Small intestine (tissue), 7 donors: ENCODE measurements at regions not wholly inside any gene's neighbourhood (a gene's known extent, or its start where the extent isn't known, plus 50 kb on each side); places are given as distances from the start of the nearest gene placed in this dataset.

Experiments
- DNase-seq, 2 donors: peaks; one replicate each; pipeline versions ENCODE4 v3.0.0 to v3.0.0-alpha.2; 2013
- FAIRE-seq: peaks from 2 replicates; lab custom pipeline; 2012; peaks lifted over from hg19 to GRCh38; lab: Jason Lieb, UNC
- H3K27ac ChIP-seq, 3 donors: one replicate each; pipeline ENCODE4 v1.5.1; 2013; ENCODE audit warnings: low read length in 2 of 3, mild to moderate bottlenecking in 2 of 3, control low read depth in 1 of 3, inconsistent platforms in 1 of 3, low read depth in 1 of 3, moderate library complexity in 1 of 3
- H3K27me3 ChIP-seq, 3 donors: one replicate each; pipeline ENCODE4 v1.6.1; 2013; ENCODE audit warnings: low read length in 3 of 3, inconsistent platforms in 1 of 3; ENCODE audit not compliant: control insufficient read depth in 3 of 3, insufficient read depth in 3 of 3
- H3K36me3 ChIP-seq, 3 donors: one replicate each; pipeline ENCODE4 v1.6.1; 2013; ENCODE audit warnings: low read length in 3 of 3, inconsistent platforms in 1 of 3, low read depth in 1 of 3, mild to moderate bottlenecking in 1 of 3, moderate library complexity in 1 of 3; ENCODE audit not compliant: control insufficient read depth in 3 of 3, insufficient read depth in 2 of 3
- H3K4me1 ChIP-seq, 3 donors: one replicate each; pipeline ENCODE4 v1.6.1; 2013; ENCODE audit warnings: low read length in 2 of 3, inconsistent platforms in 1 of 3, low read depth in 1 of 3, mild to moderate bottlenecking in 1 of 3, moderate library complexity in 1 of 3; ENCODE audit not compliant: control insufficient read depth in 3 of 3, insufficient read depth in 2 of 3
- H3K4me3 ChIP-seq, 3 donors: one replicate each; pipeline ENCODE4 v1.5.1; 2013; ENCODE audit warnings: low read length in 3 of 3, control low read depth in 1 of 3, inconsistent platforms in 1 of 3, low read depth in 1 of 3, mild to moderate bottlenecking in 1 of 3, moderate library complexity in 1 of 3
- H3K9me3 ChIP-seq, 2 donors: one replicate each; pipeline ENCODE4 v1.6.1; 2013; ENCODE audit warnings: low read depth in 1 of 2, low read length in 1 of 2; ENCODE audit not compliant: control insufficient read depth in 2 of 2, insufficient read depth in 1 of 2
- WGBS, 3 donors: extraction: QIAGEN DNeasy Blood & Tissue Kit; methylation state at CpG; one replicate each; pipeline ENCODE4 v1.1.7; 2013; 5-methylcytosine and 5-hydroxymethylcytosine counted together
- donor health status: healthy with polysubstance abuse.
- donor health status: control.
- donor health status: control.
- donor health status: Bipolar disorder and iron deficiency.
- donor health status: healthy.

GRCh38 chr18:38330573-38330972, 765.0 kb upstream of the CELF4 start:
- Histone ChIP-seq H3K9me3 (no peaks in the 10 kb centered on the region), H3K27me3 (no peaks in the 10 kb centered on the region), H3K36me3 (no peaks in the 10 kb centered on the region), H3K4me1 (no peaks in the 10 kb centered on the region), H3K4me3 (no peak overlapping the region), H3K27ac (no peak overlapping the region)
- FAIRE-seq (no peak), DNase-seq (no peak)
- 78 to 80% (median 79%) methylated on average over 3 of the region's 3 CpGs for whole genome bisulfite sequencing, 3 donors

GRCh38 chr18:38329145-38329544, 763.5 kb upstream of the CELF4 start:
- H3K36me3 ChIP-seq = no peaks in the 10 kb centered on the region
- H3K4me1 ChIP-seq = no peaks in the 10 kb centered on the region
- DNase-seq = no peak
- H3K27ac ChIP-seq = no peak overlapping the region
- no peak overlapping the region for H3K4me3 ChIP-seq
- no peaks in the 10 kb centered on the region for H3K27me3 ChIP-seq
- FAIRE-seq = no peak
- no peaks in the 10 kb centered on the region for H3K9me3 ChIP-seq

GRCh38 chr18:38322206-38322605, 756.6 kb upstream of the CELF4 start:
- Histone ChIP-seq H3K27ac (no peak overlapping the region), H3K27me3 (no peaks in the 10 kb centered on the region), H3K4me3 (no peak overlapping the region), H3K36me3 (no peaks in the 10 kb centered on the region), H3K9me3 (no peaks in the 10 kb centered on the region), H3K4me1 (no peaks in the 10 kb centered on the region)
- DNase-seq (no peak), FAIRE-seq (no peak)
- WGBS, 3 donors = 30 to 56% (median 52%) methylated on average over 1 of the region's 1 CpG

GRCh38 chr18:38321262-38321661, 755.7 kb upstream of the CELF4 start:
- H3K36me3 ChIP-seq = no peaks in the 10 kb centered on the region
- FAIRE-seq = no peak
- H3K4me1 ChIP-seq = no peaks in the 10 kb centered on the region
- H3K27me3 ChIP-seq = no peaks in the 10 kb centered on the region
- DNase-seq = no peak
- H3K9me3 ChIP-seq = no peaks in the 10 kb centered on the region
- WGBS, 3 donors = 48 to 66% (median 50%) methylated on average over 3 of the region's 3 CpGs
- H3K27ac ChIP-seq = no peak overlapping the region
- H3K4me3 ChIP-seq = no peak overlapping the region

GRCh38 chr18:38318416-38318815, 752.8 kb upstream of the CELF4 start:
- DNase-seq = no peak
- no peak for FAIRE-seq
- no peaks in the 10 kb centered on the region for H3K9me3 ChIP-seq

GRCh38 chr18:38313831-38314230, 748.2 kb upstream of the CELF4 start:
- no peaks in the 10 kb centered on the region for H3K4me1 ChIP-seq
- no peaks in the 10 kb centered on the region for H3K36me3 ChIP-seq
- DNase-seq (no peak), FAIRE-seq (no peak)
- no peak overlapping the region for H3K27ac ChIP-seq
- no peaks in the 10 kb centered on the region for H3K9me3 ChIP-seq
- H3K4me3 ChIP-seq = no peak overlapping the region
- H3K27me3 ChIP-seq = no peaks in the 10 kb centered on the region

More at GRCh38 chr18:38318416-38318815, 752.8 kb upstream of the CELF4 start:
- Histone ChIP-seq H3K27ac (no peak overlapping the region), H3K4me1 (no peaks in the 10 kb centered on the region), H3K27me3 (no peaks in the 10 kb centered on the region), H3K36me3 (no peaks in the 10 kb centered on the region), H3K4me3 (no peak overlapping the region)

- no peak overlapping the region for H3K27ac ChIP-seq
- DNase-seq (no peak), FAIRE-seq (no peak)
- WGBS, 3 donors = 25 to 46% (median 28%) methylated on average over 3 of the region's 3 CpGs
- H3K36me3 ChIP-seq = no peaks in the 10 kb centered on the region
- H3K27me3 ChIP-seq = no peaks in the 10 kb centered on the region
- H3K4me1 ChIP-seq = no peaks in the 10 kb centered on the region
- no peaks in the 10 kb centered on the region for H3K9me3 ChIP-seq
- no peak overlapping the region for H3K4me3 ChIP-seq
Observed at GRCh38 chr18:38312532-38312931, 746.9 kb upstream of the CELF4 start.

- DNase-seq = no peak
- no peak for FAIRE-seq
Observed at GRCh38 chr18:38310936-38311335, 745.3 kb upstream of the CELF4 start.

GRCh38 chr18:38307914-38308313, 742.3 kb upstream of the CELF4 start:
- Histone ChIP-seq H3K9me3 (no peaks in the 10 kb centered on the region), H3K27me3 (no peaks in the 10 kb centered on the region), H3K4me3 (no peak overlapping the region), H3K4me1 (no peaks in the 10 kb centered on the region), H3K27ac (no peak overlapping the region), H3K36me3 (no peaks in the 10 kb centered on the region)
- no peak for DNase-seq
- no peak for FAIRE-seq
- WGBS, 3 donors = 65 to 84% (median 67%) methylated on average over 5 of the region's 5 CpGs

More at GRCh38 chr18:38310936-38311335, 745.3 kb upstream of the CELF4 start:
- Histone ChIP-seq H3K27ac (no peak overlapping the region), H3K27me3 (no peaks in the 10 kb centered on the region), H3K36me3 (no peaks in the 10 kb centered on the region), H3K9me3 (no peaks in the 10 kb centered on the region), H3K4me3 (no peak overlapping the region), H3K4me1 (no peaks in the 10 kb centered on the region)
- WGBS, 3 donors = 75 to 79% (median 78%) methylated on average over 2 of the region's 2 CpGs
